HCT116 (cell line): ENCODE measurements at regions not wholly inside any gene's neighbourhood (a gene's known extent, or its start where the extent isn't known, plus 50 kb on each side); places are given as distances from the start of the nearest gene placed in this dataset.

ENCODE experiments used
- CTCF ChIP-seq, 3 experiments: fragments of 200-600 bp in 1 of 3; sonication (generic) in 1 of 3; IDR thresholded peaks in 2 of 3; conservative IDR thresholded peaks in 1 of 3; 2 replicates each; pipeline ENCODE4 v1.5.1; 2012 to 2017; ENCODE audit warnings: low read depth in 2 of 3, low read length in 2 of 3, antibody characterized with exemption in 1 of 3, borderline replicate concordance in 1 of 3, control low read depth in 1 of 3, mild to moderate bottlenecking in 1 of 3, mixed read lengths in 1 of 3, mixed run types in 1 of 3, moderate library complexity in 1 of 3; ENCODE audit not compliant: insufficient read depth in 1 of 3
- POLR2AphosphoS5 ChIP-seq: IDR thresholded peaks from 2 replicates; pipeline ENCODE4 v1.6.1; 2011; ENCODE audit warnings: mild to moderate bottlenecking, low read depth, low read length, moderate library complexity
- TCF7L2 ChIP-seq: IDR thresholded peaks from 2 replicates; pipeline ENCODE4 v1.7.0; 2011; ENCODE audit warnings: borderline replicate concordance, inconsistent platforms; ENCODE audit not compliant: insufficient read depth, insufficient read length; ENCODE audit errors: extremely low read depth

GRCh38 chr6:134764741-134765140, 185.2 kb downstream of the ALDH8A1 start:
- no peak for TF ChIP-seq CTCF (IDR thresholded peaks at IDR 0.05 in 2 of 3, conservative IDR thresholded peaks at IDR 0.05 in 1 of 3; ENCODE audit: borderline replicate concordance in 1 of 3, insufficient read depth in 1 of 3, low read depth in 2 of 3, low read length in 2 of 3)
- TF ChIP-seq POLR2AphosphoS5 = no peak
- no peak for TF ChIP-seq TCF7L2
